ENCODE measurements at regions not wholly inside any gene's neighbourhood (a gene's known extent, or its start where the extent isn't known, plus 50 kb on each side); places are given as distances from the start of the nearest gene placed in this dataset.

DNA sequence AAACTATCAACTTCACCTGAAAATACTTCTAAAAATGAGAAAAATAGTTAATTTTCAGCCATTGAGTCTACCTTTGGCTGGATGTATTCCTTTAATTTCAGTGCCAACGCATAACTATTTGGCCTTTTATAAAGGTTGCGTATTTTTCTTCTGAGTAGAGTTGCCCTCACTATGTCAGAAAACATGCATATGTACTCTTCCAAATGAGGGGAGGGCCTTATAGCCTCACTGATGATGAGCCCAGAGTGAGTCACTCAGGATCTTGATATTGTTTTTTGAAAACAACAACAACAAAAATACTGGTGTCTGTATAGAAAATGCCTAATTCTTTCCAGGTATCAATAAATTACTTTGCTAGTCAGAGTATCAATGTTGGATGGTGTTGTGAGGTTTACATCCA is 349.3 kb downstream of the FBXO8 start:
- TF ChIP-seq POLR2AphosphoS5 (IDR thresholded peaks at IDR 0.05; ENCODE audit: low read depth, low read length): no peak
- TF ChIP-seq, protein P1, sequence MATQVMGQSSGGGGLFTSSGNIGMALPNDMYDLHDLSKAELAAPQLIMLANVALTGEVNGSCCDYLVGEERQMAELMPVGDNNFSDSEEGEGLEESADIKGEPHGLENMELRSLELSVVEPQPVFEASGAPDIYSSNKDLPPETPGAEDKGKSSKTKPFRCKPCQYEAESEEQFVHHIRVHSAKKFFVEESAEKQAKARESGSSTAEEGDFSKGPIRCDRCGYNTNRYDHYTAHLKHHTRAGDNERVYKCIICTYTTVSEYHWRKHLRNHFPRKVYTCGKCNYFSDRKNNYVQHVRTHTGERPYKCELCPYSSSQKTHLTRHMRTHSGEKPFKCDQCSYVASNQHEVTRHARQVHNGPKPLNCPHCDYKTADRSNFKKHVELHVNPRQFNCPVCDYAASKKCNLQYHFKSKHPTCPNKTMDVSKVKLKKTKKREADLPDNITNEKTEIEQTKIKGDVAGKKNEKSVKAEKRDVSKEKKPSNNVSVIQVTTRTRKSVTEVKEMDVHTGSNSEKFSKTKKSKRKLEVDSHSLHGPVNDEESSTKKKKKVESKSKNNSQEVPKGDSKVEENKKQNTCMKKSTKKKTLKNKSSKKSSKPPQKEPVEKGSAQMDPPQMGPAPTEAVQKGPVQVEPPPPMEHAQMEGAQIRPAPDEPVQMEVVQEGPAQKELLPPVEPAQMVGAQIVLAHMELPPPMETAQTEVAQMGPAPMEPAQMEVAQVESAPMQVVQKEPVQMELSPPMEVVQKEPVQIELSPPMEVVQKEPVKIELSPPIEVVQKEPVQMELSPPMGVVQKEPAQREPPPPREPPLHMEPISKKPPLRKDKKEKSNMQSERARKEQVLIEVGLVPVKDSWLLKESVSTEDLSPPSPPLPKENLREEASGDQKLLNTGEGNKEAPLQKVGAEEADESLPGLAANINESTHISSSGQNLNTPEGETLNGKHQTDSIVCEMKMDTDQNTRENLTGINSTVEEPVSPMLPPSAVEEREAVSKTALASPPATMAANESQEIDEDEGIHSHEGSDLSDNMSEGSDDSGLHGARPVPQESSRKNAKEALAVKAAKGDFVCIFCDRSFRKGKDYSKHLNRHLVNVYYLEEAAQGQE (IDR thresholded peaks at IDR 0.05; ENCODE audit: insufficient read depth in 1 of 2, low read depth in 2 of 2, low read length in 2 of 2): no peak

Data from PFSK-1 (cell line).